Mucosa of descending colon (tissue), 3 donors: ENCODE measurements at regions not wholly inside any gene's neighbourhood (a gene's known extent, or its start where the extent isn't known, plus 50 kb on each side); places are given as distances from the start of the nearest gene placed in this dataset.

Experiments used
- ATAC-seq: fragments of 200-7000 bp; cut with Tn5 transposase; one replicate; pipeline ENCODE4 v1.9.1; 2020; ENCODE audit warnings: mild to moderate bottlenecking, moderate library complexity
- DNase-seq, 3 donors: peaks; one replicate each; pipeline ENCODE4 v3.0.0-alpha.2; 2020
- H3K36me3 ChIP-seq: fragments of 200-600 bp; one replicate; pipeline ENCODE4 v1.8.0; 2021; ENCODE audit warnings: low read depth, mild to moderate bottlenecking
- H3K4me1 ChIP-seq: fragments of 200-600 bp; one replicate; pipeline ENCODE4 v1.8.0; 2021; ENCODE audit warnings: low read depth, mild to moderate bottlenecking
- H3K4me3 ChIP-seq: fragments of 200-600 bp; one replicate; pipeline ENCODE4 v1.8.0; 2021; ENCODE audit warnings: mild to moderate bottlenecking
- H3K9me3 ChIP-seq: fragments of 200-600 bp; one replicate; pipeline ENCODE4 v1.8.0; 2021; ENCODE audit warnings: mild to moderate bottlenecking
- intact Hi-C, 2 donors: fragments of 100-400 bp; cut with DNase I in 1 of 2; cut with micrococcal nuclease in 1 of 2; formaldehyde crosslinking; loops; one replicate each; pipeline versions ENCODE4 v1.11.0 to v1.11.1; 2022; cut with DNase I, micrococcal nuclease
- TF ChIP-seq, protein P1 (sequence below): fragments of 200-600 bp; IDR thresholded peaks from one replicate; pipeline ENCODE4 v1.8.0; 2022; ENCODE audit warnings: antibody characterized with exemption, mild to moderate bottlenecking
- donor health status: DM: no; HTN: no; CAD: no; lungs with moderate emphysema.
- donor health status: DM: no; HTN: no; CAD: no.
- donor health status: DM: no; HTN: yes; CAD: no.

DNA sequence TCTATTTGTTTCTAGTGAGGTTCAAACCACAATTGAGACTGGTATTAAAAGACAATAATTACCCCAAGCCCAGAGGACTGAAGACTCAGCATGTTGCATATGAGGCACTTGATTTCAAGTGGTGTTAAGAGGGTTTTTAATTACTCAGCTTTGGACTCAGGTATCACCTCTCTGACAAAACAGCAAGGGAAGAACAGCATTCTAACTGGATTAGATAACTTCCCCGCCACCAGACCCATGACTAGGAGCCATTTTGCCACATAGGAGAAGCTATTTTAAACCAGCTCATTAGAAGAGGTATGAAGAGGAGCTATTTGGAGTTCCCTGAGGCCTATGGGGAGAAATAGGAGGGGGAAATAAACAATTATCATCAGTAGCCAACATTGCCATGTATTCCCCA lies 226.1 kb upstream of the TOX3 start:
- ATAC-seq (no peak), DNase-seq (no peak)
- TF ChIP-seq, protein P1, sequence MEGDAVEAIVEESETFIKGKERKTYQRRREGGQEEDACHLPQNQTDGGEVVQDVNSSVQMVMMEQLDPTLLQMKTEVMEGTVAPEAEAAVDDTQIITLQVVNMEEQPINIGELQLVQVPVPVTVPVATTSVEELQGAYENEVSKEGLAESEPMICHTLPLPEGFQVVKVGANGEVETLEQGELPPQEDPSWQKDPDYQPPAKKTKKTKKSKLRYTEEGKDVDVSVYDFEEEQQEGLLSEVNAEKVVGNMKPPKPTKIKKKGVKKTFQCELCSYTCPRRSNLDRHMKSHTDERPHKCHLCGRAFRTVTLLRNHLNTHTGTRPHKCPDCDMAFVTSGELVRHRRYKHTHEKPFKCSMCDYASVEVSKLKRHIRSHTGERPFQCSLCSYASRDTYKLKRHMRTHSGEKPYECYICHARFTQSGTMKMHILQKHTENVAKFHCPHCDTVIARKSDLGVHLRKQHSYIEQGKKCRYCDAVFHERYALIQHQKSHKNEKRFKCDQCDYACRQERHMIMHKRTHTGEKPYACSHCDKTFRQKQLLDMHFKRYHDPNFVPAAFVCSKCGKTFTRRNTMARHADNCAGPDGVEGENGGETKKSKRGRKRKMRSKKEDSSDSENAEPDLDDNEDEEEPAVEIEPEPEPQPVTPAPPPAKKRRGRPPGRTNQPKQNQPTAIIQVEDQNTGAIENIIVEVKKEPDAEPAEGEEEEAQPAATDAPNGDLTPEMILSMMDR = no peak
- no peak overlapping the region for H3K4me3 ChIP-seq
- no peaks in the 10 kb centered on the region for H3K4me1 ChIP-seq
- no peaks in the 10 kb centered on the region for H3K9me3 ChIP-seq
- no peaks in the 10 kb centered on the region for H3K36me3 ChIP-seq
- intact Hi-C loops = no loop called here

DNA sequence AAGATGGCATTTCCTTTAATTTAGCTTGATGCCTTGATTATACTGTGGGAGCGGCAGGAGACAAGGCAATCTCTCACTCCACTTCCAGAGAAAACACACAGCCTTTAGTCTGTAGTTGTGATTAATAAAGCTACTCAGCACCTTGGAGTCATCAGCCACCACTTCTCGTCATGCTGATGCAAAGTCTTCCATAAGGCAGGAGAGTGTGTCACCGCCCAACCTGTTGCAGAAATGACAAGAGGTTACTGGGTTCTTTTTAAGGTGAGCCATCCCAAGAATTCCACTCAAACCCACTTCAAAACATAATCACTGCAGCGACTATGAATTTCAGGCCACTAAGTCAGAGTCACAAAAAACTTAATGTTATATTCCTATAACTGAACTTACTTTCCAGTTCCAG lies 223.9 kb upstream of the TOX3 start:
- no peaks in the 10 kb centered on the region for H3K9me3 ChIP-seq
- TF ChIP-seq, protein P1 = no peak
- intact Hi-C loops = no loop called here
- ATAC-seq (no peak), DNase-seq (no peak)
- H3K36me3 ChIP-seq = no peaks in the 10 kb centered on the region
- no peak overlapping the region for H3K4me3 ChIP-seq
- H3K4me1 ChIP-seq = no peaks in the 10 kb centered on the region

DNA sequence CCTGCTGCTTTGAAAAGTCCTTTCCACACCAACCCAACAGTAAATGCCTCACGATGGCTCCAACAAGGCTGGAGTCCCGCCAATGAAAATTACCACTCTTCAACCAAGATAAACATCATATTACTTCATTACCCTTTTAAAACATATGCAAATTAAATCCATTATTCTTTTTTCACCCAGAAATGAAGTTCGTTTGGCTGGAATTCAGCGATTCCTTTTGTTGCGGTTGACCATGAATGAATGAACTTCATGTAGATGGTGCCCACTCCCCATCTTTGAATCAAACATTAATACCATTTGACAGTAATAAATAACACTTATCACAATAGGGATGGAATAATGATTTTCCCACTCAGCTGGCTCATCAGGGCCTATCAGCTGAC lies 211.5 kb upstream of the TOX3 start:
- TF ChIP-seq, protein P1 = no peak
- intact Hi-C loops = no loop called here
- H3K4me3 ChIP-seq = no peak overlapping the region
- H3K4me1 ChIP-seq = no peaks in the 10 kb centered on the region
- no peaks in the 10 kb centered on the region for H3K36me3 ChIP-seq
- no peak for ATAC-seq
- no peak for DNase-seq
- H3K9me3 ChIP-seq = no peaks in the 10 kb centered on the region

DNA sequence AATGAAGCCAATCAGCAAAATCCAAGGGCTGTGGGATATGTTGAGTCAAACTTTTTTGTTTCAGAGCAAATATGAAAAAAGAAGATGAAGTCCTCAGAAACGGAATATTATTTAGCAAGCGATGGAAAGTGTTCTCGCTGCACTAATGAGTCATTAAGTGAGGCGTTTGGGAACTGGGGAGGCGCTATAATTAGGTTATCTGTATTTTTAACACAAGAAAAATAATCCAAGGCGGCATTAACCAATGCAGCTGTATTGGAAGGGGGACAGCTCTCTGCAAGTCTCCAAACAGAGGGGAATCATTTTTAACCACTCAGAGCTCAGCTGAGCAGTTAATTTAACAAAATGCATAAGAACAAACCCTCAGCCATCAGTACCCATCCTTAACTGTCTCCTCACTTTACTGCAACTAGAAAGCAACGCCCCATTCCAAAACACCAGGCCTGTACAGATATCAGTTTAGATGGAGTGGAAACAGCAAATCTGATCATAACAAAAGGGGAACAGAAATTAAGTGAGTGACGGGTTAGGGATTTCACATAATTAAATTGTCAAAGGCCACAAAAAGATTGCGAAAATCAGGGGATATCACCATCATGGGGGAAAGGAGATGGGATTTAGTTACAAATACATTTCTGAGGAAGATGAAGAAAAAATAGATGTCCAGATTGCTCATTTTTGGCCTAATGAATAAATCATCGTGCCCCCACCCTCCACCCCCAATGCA lies 211.0 kb upstream of the TOX3 start:
- H3K4me1 ChIP-seq = no peaks in the 10 kb centered on the region
- ATAC-seq (no peak), DNase-seq (no peak)
- no peaks in the 10 kb centered on the region for H3K36me3 ChIP-seq
- no peak overlapping the region for H3K4me3 ChIP-seq
- TF ChIP-seq, protein P1 = no peak
- intact Hi-C loops = no loop called here
- no peaks in the 10 kb centered on the region for H3K9me3 ChIP-seq

DNA sequence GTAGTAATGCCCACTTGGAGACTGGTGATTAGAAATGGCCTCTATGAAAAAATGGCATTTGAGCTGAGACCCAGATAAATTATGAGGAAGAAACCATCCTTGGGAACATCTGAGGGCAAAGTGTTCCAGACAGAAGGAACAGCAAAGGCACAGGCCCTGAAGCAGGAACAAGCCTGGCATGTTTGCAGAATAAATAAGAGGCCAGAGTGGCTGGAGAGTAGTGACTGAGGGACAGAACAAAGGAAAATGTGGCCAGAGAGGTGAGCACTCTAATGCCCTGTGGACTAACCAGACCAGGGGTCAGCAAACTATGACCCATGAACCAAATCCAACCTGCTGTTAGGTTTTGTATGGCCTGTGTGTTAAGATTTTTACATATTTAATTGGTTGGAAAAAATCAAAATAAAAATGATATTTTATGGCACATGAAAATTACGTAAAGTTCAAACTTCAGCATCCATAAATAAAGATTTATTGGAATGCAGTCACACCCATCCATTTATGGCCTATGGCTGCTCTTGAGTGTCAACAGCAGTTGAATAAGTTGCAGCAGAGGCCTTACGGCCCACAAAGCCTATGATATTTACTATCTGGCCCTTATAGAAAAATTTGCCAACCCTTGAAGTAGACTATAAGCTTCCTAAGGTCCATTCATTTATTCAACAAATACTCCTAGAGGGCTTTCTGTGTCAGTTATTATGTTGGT lies 210.0 kb upstream of the TOX3 start:
- H3K36me3 ChIP-seq = no peaks in the 10 kb centered on the region
- no peaks in the 10 kb centered on the region for H3K9me3 ChIP-seq
- intact Hi-C loops = no loop called here
- H3K4me3 ChIP-seq = no peak overlapping the region
- ATAC-seq (peak; percentile 88), DNase-seq (peak in 1 of 3 donors; percentile 28)
- H3K4me1 ChIP-seq = no peaks in the 10 kb centered on the region
- TF ChIP-seq, protein P1 = no peak
